Kidney epithelial cell (primary cell): ENCODE measurements at regions not wholly inside any gene's neighbourhood (a gene's known extent, or its start where the extent isn't known, plus 50 kb on each side); places are given as distances from the start of the nearest gene placed in this dataset.

Source experiments
- DNase-seq: peaks from one replicate; pipeline ENCODE4 v3.0.0-alpha.2; 2010; ENCODE audit warnings: low read depth
- H3K27me3 ChIP-seq: 2 replicates; pipeline ENCODE4 v1.6.0; 2011; ENCODE audit warnings: low read length; ENCODE audit not compliant: control insufficient read depth, insufficient read depth
- H3K36me3 ChIP-seq: 2 replicates; pipeline ENCODE4 v1.5.1; 2011; ENCODE audit warnings: low read length; ENCODE audit not compliant: control insufficient read depth, insufficient read depth
- H3K4me3 ChIP-seq: 2 replicates; pipeline ENCODE4 v1.5.1; 2011; ENCODE audit warnings: low read depth, mild to moderate bottlenecking, control low read depth, low read length
- CTCF ChIP-seq: IDR thresholded peaks from 2 replicates; pipeline ENCODE4 v1.5.1; 2011; ENCODE audit warnings: mild to moderate bottlenecking, moderate library complexity, low read length, control low read depth, inconsistent platforms; ENCODE audit not compliant: insufficient read depth, poor library complexity, severe bottlenecking

- TF ChIP-seq CTCF: no peak
- H3K27me3 ChIP-seq: peaks cover 38% of the 10 kb centered on the region
- H3K36me3 ChIP-seq: no peaks in the 10 kb centered on the region
- no peak for DNase-seq
- no peak overlapping the region for H3K4me3 ChIP-seq
Observed at GRCh38 chr4:3699678-3700077, 66.5 kb upstream of the ADRA2C start.

GRCh38 chr4:3699261-3699660 lies 66.9 kb upstream of the ADRA2C start:
- no peak for TF ChIP-seq CTCF
- peaks cover 33% of the 10 kb centered on the region for H3K27me3 ChIP-seq
- no peaks in the 10 kb centered on the region for H3K36me3 ChIP-seq
- no peak overlapping the region for H3K4me3 ChIP-seq
- no peak for DNase-seq

GRCh38 chr4:3697033-3697432 lies 69.2 kb upstream of the ADRA2C start:
- Histone ChIP-seq H3K27me3 (peaks cover 15% of the 10 kb centered on the region), H3K36me3 (no peaks in the 10 kb centered on the region), H3K4me3 (no peak overlapping the region)
- no peak for TF ChIP-seq CTCF
- DNase-seq: no peak

GRCh38 chr4:3690551-3691152 lies 75.5 kb upstream of the ADRA2C start:
- no peak for DNase-seq
- Histone ChIP-seq H3K4me3 (no peak overlapping the region), H3K36me3 (no peaks in the 10 kb centered on the region), H3K27me3 (no peaks in the 10 kb centered on the region)
- TF ChIP-seq CTCF: no peak

- no peak for TF ChIP-seq CTCF
- Histone ChIP-seq H3K4me3 (no peak overlapping the region), H3K36me3 (no peaks in the 10 kb centered on the region), H3K27me3 (no peaks in the 10 kb centered on the region)
- no peak for DNase-seq
Observed at GRCh38 chr4:3689576-3690550, 76.3 kb upstream of the ADRA2C start.
